ENCODE measurements at regions not wholly inside any gene's neighbourhood (a gene's known extent, or its start where the extent isn't known, plus 50 kb on each side); places are given as distances from the start of the nearest gene placed in this dataset.

DNA sequence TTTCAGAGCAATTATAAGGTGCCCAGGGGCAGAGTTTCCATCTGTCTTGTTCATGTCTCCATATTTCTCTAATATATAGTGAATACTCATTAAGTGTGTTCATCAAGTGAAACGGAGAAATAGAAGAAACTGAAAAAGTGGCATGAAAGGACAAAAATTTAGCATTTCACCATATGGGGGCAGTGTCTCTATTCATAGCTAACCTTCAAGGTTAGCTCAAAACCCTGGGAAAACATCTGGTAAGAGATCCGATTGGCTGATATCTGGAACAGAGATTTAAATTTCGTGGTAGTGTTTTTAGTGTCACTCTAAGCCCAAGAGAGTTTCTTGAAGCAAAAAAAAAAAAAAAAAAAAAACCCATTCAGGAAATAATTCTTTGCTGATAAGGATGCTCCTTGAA is 367.5 kb downstream of the DAD1 start:
- peak; percentile 51; the same call in 2 of the 3 replicates for ATAC-seq
- CTCF ChIA-PET (ENCODE audit: low intra/inter-chr PET ratio, low total read pairs): interaction anchor here (1.4 kb wide), 1 partner anchor 154 kb away, joined by 3 read pairs; no protein-coding TSS in a partner anchor
- BruUV-seq (replicated peaks): no TSS peak
- H4K20me1 ChIP-seq (ENCODE audit: insufficient read depth, low read length): no peaks in the 10 kb centered on the region
- no peak overlapping the region for H3K9ac ChIP-seq (ENCODE audit: insufficient read depth, low read depth, low read length)
- FAIRE-seq: no peak
- no peaks in the 10 kb centered on the region for H3K9me3 ChIP-seq (ENCODE audit: low read length)
- no peaks in the 10 kb centered on the region for H3K4me1 ChIP-seq (ENCODE audit: insufficient read depth, low read length)
- H2AFZ ChIP-seq (ENCODE audit: low read length): no peak overlapping the region
- H3K4me2 ChIP-seq (ENCODE audit: low read depth, low read length): no peak overlapping the region
- POLR2A ChIA-PET: no interaction called here
- TF ChIP-seq STAG1 (CRISPR knock-in tag; IDR thresholded peaks at IDR 0.05) (peak; percentile 10; the same call in 1 of the 2 replicates), HIC2 (CRISPR knock-in tag; IDR thresholded peaks at IDR 0.05; ENCODE audit: low read depth) (no peak), CTCF (CRISPR knock-in tag; IDR thresholded peaks at IDR 0.05) (peak; percentile 20; the same call in 1 of the 2 replicates)
- H3K79me2 ChIP-seq (ENCODE audit: insufficient read depth, low read length): no peaks in the 10 kb centered on the region
- 5% methylated on average over 3 of the region's 3 CpGs for WGBS (ENCODE audit: low lambda C conversion rate)
- H3K27me3 ChIP-seq (ENCODE audit: control insufficient read depth in 1 of 2, insufficient read depth in 2 of 2, low read length in 2 of 2): no peaks in the 10 kb centered on the region
- H3K36me3 ChIP-seq (replicated peaks in 1 of 2; ENCODE audit: control insufficient read depth in 1 of 2, insufficient read depth in 2 of 2, low read length in 2 of 2): no peaks in the 10 kb centered on the region
- peak; percentile 39 for DNase-seq (ENCODE audit: low spot score)
- no peak overlapping the region for H3K4me3 ChIP-seq (replicated peaks in 1 of 3; ENCODE audit: insufficient read depth in 1 of 3, low read depth in 2 of 3, low read length in 3 of 3)
- intact Hi-C loops (cut with micrococcal nuclease; ENCODE audit: unreplicated experiment): no loop called here
- in situ Hi-C loops (cut with HindIII; ENCODE audit: extremely low pct_ligation_motif_present, low pct_unique_long_range_greater_than_20kb): no loop called here
- H3K27ac ChIP-seq (ENCODE audit: extremely low read length, insufficient read depth, low read length): no peak overlapping the region

DNA sequence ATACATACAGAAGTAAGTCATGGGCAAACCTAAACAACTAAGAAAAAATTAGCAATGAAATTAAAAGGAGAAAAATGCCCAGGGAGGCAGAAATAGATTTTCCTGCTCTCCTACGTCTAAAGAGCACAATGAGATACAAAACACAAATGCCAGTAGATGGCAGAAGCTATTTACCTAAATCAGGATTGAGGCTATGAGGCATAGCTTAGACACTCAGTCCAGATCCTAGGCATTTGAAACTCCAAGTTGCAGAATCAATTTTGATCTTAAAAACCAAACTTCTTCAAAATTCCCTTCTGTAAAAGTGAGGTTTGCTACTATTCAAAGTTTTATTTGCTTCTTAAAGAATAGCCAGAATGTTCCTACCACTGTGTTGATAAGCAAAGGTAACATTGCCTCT is 368.6 kb downstream of the DAD1 start:
- H3K27ac ChIP-seq (ENCODE audit: extremely low read length, insufficient read depth, low read length): no peak overlapping the region
- ChIA-PET CTCF (ENCODE audit: low intra/inter-chr PET ratio, low total read pairs) (no interaction called here), POLR2A (no interaction called here)
- H3K36me3 ChIP-seq (replicated peaks in 1 of 2; ENCODE audit: control insufficient read depth in 1 of 2, insufficient read depth in 2 of 2, low read length in 2 of 2): no peaks in the 10 kb centered on the region
- no peaks in the 10 kb centered on the region for H3K79me2 ChIP-seq (ENCODE audit: insufficient read depth, low read length)
- H4K20me1 ChIP-seq (ENCODE audit: insufficient read depth, low read length): no peaks in the 10 kb centered on the region
- H3K9me3 ChIP-seq (ENCODE audit: low read length): no peaks in the 10 kb centered on the region
- H3K4me1 ChIP-seq (ENCODE audit: insufficient read depth, low read length): no peaks in the 10 kb centered on the region
- no peak overlapping the region for H3K4me3 ChIP-seq (replicated peaks in 1 of 3; ENCODE audit: insufficient read depth in 1 of 3, low read depth in 2 of 3, low read length in 3 of 3)
- H2AFZ ChIP-seq (ENCODE audit: low read length): no peak overlapping the region
- no peak overlapping the region for H3K9ac ChIP-seq (ENCODE audit: insufficient read depth, low read depth, low read length)
- in situ Hi-C loops (cut with HindIII; ENCODE audit: extremely low pct_ligation_motif_present, low pct_unique_long_range_greater_than_20kb) (no loop called here), intact Hi-C loops (cut with micrococcal nuclease; ENCODE audit: unreplicated experiment) (no loop called here)
- H3K4me2 ChIP-seq (ENCODE audit: low read depth, low read length): no peak overlapping the region
- ATAC-seq (no peak), DNase-seq (ENCODE audit: low spot score) (no peak), FAIRE-seq (no peak)
- BruUV-seq (replicated peaks): no TSS peak
- WGBS (ENCODE audit: low lambda C conversion rate): 0% methylated on average over 1 of the region's 1 CpG
- H3K27me3 ChIP-seq (ENCODE audit: control insufficient read depth in 1 of 2, insufficient read depth in 2 of 2, low read length in 2 of 2): no peaks in the 10 kb centered on the region
- TF ChIP-seq LCORL (IDR thresholded peaks at IDR 0.05): no peak
- TF ChIP-seq LCORL (CRISPR knock-in tag; IDR thresholded peaks at IDR 0.05): no peak
- TF ChIP-seq ZSCAN5A (CRISPR knock-in tag; IDR thresholded peaks at IDR 0.05; ENCODE audit: borderline replicate concordance): no peak
- no peak for TF ChIP-seq ELF1 (CRISPR knock-in tag; IDR thresholded peaks at IDR 0.05)
- no peak for TF ChIP-seq PHF8 (CRISPR knock-in tag; IDR thresholded peaks at IDR 0.05)
- TF ChIP-seq, protein P1, sequence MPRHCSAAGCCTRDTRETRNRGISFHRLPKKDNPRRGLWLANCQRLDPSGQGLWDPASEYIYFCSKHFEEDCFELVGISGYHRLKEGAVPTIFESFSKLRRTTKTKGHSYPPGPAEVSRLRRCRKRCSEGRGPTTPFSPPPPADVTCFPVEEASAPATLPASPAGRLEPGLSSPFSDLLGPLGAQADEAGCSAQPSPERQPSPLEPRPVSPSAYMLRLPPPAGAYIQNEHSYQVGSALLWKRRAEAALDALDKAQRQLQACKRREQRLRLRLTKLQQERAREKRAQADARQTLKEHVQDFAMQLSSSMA (CRISPR knock-in tag; IDR thresholded peaks at IDR 0.05): no peak
- no peak for TF ChIP-seq GATA4 (IDR thresholded peaks at IDR 0.05; ENCODE audit: borderline replicate concordance, low read depth)
- TF ChIP-seq, protein P2, sequence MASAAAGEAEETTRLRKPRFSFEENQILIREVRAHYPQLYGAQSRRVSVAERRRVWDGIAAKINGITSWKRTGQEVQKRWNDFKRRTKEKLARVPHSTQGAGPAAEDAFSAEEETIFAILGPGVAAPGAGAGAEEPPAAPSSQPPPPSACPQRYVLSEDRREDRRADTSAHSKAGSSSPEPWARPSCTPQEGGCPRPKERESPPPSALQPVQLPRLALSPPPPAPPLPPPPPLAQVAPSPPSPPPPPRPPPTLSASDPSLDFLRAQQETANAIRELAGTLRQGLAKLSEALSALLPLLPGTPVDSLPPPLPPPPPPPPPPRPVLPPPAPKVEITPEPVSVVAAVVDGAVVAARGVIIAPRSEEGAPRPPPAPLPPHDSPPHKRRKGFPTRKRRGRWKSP (CRISPR knock-in tag; IDR thresholded peaks at IDR 0.05): no peak
- TF ChIP-seq ZMYM2 (CRISPR knock-in tag; IDR thresholded peaks at IDR 0.05): no peak
- no peak for TF ChIP-seq ZNF557 (CRISPR knock-in tag; IDR thresholded peaks at IDR 0.05)

Data from HepG2 (cell line).